ENCODE measurements at regions not wholly inside any gene's neighbourhood (a gene's known extent, or its start where the extent isn't known, plus 50 kb on each side); places are given as distances from the start of the nearest gene placed in this dataset.

GRCh38 chr2:16747689-16748088, 82.1 kb upstream of the CYRIA start:
- Histone ChIP-seq H3K9me3 (no peaks in the 10 kb centered on the region), H3K27me3 (no peaks in the 10 kb centered on the region), H3K4me1 (no peaks in the 10 kb centered on the region), H3K27ac (no peak overlapping the region), H3K4me3 (no peak overlapping the region), H3K36me3 (no peaks in the 10 kb centered on the region)
- 87 to 89% methylated on average over 2 of the region's 2 CpGs for WGBS, 2 donors
- no peak for DNase-seq (ENCODE audit: low spot score in 2 of 2)
- TF ChIP-seq POLR2A (IDR thresholded peaks at IDR 0.05) = no peak
- TF ChIP-seq EP300 (IDR thresholded peaks at IDR 0.05) = no peak
- no peak for TF ChIP-seq CTCF (IDR thresholded peaks at IDR 0.05)

GRCh38 chr2:16747257-16747656, 81.6 kb upstream of the CYRIA start:
- no peak overlapping the region for H3K4me3 ChIP-seq
- 90 to 95% methylated on average over 5 of the region's 5 CpGs for WGBS, 2 donors
- H3K27ac ChIP-seq = no peak overlapping the region
- TF ChIP-seq CTCF (IDR thresholded peaks at IDR 0.05) = no peak
- no peak for TF ChIP-seq EP300 (IDR thresholded peaks at IDR 0.05)
- TF ChIP-seq POLR2A (IDR thresholded peaks at IDR 0.05) = no peak
- H3K27me3 ChIP-seq = no peaks in the 10 kb centered on the region
- no peaks in the 10 kb centered on the region for H3K4me1 ChIP-seq
- no peaks in the 10 kb centered on the region for H3K36me3 ChIP-seq
- H3K9me3 ChIP-seq = no peaks in the 10 kb centered on the region
- no peak for DNase-seq (ENCODE audit: low spot score in 2 of 2)

DNA sequence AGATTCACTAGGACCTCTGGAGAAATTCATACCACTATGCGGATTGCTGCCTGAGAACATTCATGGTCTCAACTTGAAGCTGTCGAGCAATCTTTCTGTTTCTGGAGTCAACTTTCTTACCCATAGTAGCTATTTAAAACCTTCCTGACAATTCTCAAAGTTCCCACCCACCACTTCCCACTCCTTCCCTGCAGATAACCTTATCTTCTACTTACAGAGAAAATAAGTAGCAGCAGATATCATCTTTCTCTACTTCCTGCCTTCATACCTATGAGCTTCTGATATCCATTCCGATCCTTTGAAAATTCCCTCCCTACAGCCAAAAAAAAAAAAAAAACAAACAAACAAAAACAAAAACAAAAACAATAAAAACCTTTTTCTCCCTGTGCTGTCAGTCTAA, 81.2 kb upstream of the CYRIA start:
- WGBS, 2 donors = 75 to 91% methylated on average over 3 of the region's 3 CpGs
- Histone ChIP-seq H3K27me3 (no peaks in the 10 kb centered on the region), H3K4me1 (no peaks in the 10 kb centered on the region), H3K27ac (no peak overlapping the region), H3K36me3 (no peaks in the 10 kb centered on the region), H3K9me3 (no peaks in the 10 kb centered on the region), H3K4me3 (no peak overlapping the region)
- no peak for DNase-seq (ENCODE audit: low spot score in 2 of 2)
- TF ChIP-seq EP300 (IDR thresholded peaks at IDR 0.05) = no peak
- no peak for TF ChIP-seq CTCF (IDR thresholded peaks at IDR 0.05)
- TF ChIP-seq POLR2A (IDR thresholded peaks at IDR 0.05) = no peak

DNA sequence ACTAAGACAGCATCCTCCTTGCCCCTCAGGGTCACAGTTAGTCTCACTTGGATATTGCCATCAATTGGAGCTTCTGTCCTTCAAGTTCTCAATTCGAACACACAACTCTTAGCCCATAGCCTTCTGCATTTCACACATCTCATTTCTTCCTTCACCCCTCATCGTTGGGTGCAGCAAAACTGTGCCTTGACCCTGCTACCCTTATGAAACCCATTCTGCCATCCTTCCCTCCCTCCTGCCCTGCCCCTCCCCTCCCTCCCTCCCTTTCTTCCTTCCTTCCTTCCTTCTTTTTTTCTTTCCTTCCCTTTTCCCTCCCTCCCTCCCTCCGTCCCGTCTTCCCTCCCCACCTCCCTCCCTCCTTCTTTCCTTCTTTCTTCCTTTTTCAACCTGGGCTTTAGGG, 80.7 kb upstream of the CYRIA start:
- WGBS, 2 donors = 72 to 85% methylated on average over 4 of the region's 4 CpGs
- no peak overlapping the region for H3K4me3 ChIP-seq
- no peak for DNase-seq (ENCODE audit: low spot score in 2 of 2)
- H3K9me3 ChIP-seq = no peaks in the 10 kb centered on the region
- TF ChIP-seq EP300 (IDR thresholded peaks at IDR 0.05) = no peak
- no peak for TF ChIP-seq POLR2A (IDR thresholded peaks at IDR 0.05)
- no peak for TF ChIP-seq CTCF (IDR thresholded peaks at IDR 0.05)
- H3K4me1 ChIP-seq = no peaks in the 10 kb centered on the region
- H3K36me3 ChIP-seq = no peaks in the 10 kb centered on the region
- H3K27ac ChIP-seq = no peak overlapping the region
- no peaks in the 10 kb centered on the region for H3K27me3 ChIP-seq

- H3K4me1 ChIP-seq = no peaks in the 10 kb centered on the region
- H3K9me3 ChIP-seq = no peaks in the 10 kb centered on the region
- TF ChIP-seq CTCF (IDR thresholded peaks at IDR 0.05) = no peak
- no peak for TF ChIP-seq EP300 (IDR thresholded peaks at IDR 0.05)
- no peak for TF ChIP-seq POLR2A (IDR thresholded peaks at IDR 0.05)
- no peaks in the 10 kb centered on the region for H3K36me3 ChIP-seq
- no peak for DNase-seq (ENCODE audit: low spot score in 2 of 2)
- H3K27me3 ChIP-seq = no peaks in the 10 kb centered on the region
- H3K27ac ChIP-seq = no peak overlapping the region
- no peak overlapping the region for H3K4me3 ChIP-seq
- WGBS, 2 donors = 89 to 91% methylated on average over 5 of the region's 5 CpGs
Measured at GRCh38 chr2:16745466-16745865, 79.8 kb upstream of the CYRIA start.
